Stimulated activated naive CD8-positive, alpha-beta T cell treated with anti-CD3 and anti-CD28 coated beads, Interleukin-15, amount 100 ng/mL, for 72 hours (primary cell): ENCODE measurements at regions not wholly inside any gene's neighbourhood (a gene's known extent, or its start where the extent isn't known, plus 50 kb on each side); places are given as distances from the start of the nearest gene placed in this dataset.
A peak's percentile ranks its signal among the peaks of the same experiment; 100 is the strongest.
"Not testable (repeated sequence)": the region's sequence is repeated elsewhere in the genome, so short reads cannot be mapped to it uniquely, and the experiment has no call there.

Experiments
- ATAC-seq: fragments of 150-1000 bp; cut with Tn5 transposase; 2 replicates; pipeline ENCODE4 v1.10.0; 2021; ENCODE audit warnings: mild to moderate bottlenecking, moderate library complexity
- DNase-seq, 2 donors: peaks; one replicate each; pipeline ENCODE4 v3.0.0; 2021 to 2022
- H3K27ac Mint-ChIP-seq, 2 donors: one replicate each; pipeline ENCODE4 v1.8.0; 2022; ENCODE audit warnings: mild to moderate bottlenecking in 2 of 2, mixed read lengths in 2 of 2, moderate library complexity in 2 of 2
- H3K27me3 Mint-ChIP-seq: one replicate; pipeline ENCODE4 v1.8.0; 2022; ENCODE audit warnings: mixed read lengths
- H3K4me1 Mint-ChIP-seq: one replicate; pipeline ENCODE4 v1.8.0; 2022; ENCODE audit warnings: mild to moderate bottlenecking, mixed read lengths
- H3K4me3 Mint-ChIP-seq, 2 donors: one replicate each; pipeline ENCODE4 v1.8.0; 2022; ENCODE audit warnings: mild to moderate bottlenecking in 2 of 2, mixed read lengths in 2 of 2, moderate library complexity in 1 of 2
- H3K9me3 Mint-ChIP-seq, 2 donors: one replicate each; pipeline ENCODE4 v1.8.0; 2022; ENCODE audit warnings: mixed read lengths in 2 of 2

GRCh38 chr9:75197561-75197960 lies 109.2 kb downstream of the OSTF1 start:
- ATAC-seq: no peak
- Mint-ChIP-seq H3K27ac (no peak overlapping the region), H3K4me3 (no peak overlapping the region), H3K4me1 (peaks cover 7% of the 10 kb centered on the region), H3K9me3 (no peaks in the 10 kb centered on the region), H3K27me3 (no peaks in the 10 kb centered on the region)
- no peak for DNase-seq

- H3K4me3 Mint-ChIP-seq: no peak overlapping the region
- no peak overlapping the region for H3K27ac Mint-ChIP-seq
- ATAC-seq (no peak), DNase-seq (no peak)
- H3K4me1 Mint-ChIP-seq: peaks cover 7% of the 10 kb centered on the region
- H3K27me3 Mint-ChIP-seq: no peaks in the 10 kb centered on the region
- H3K9me3 Mint-ChIP-seq: no peaks in the 10 kb centered on the region
Observed at GRCh38 chr9:75198436-75198835, 110.1 kb downstream of the OSTF1 start.

GRCh38 chr9:75200892-75201470 lies 112.7 kb downstream of the OSTF1 start:
- peaks cover 7% of the 10 kb centered on the region for H3K4me1 Mint-ChIP-seq
- no peaks in the 10 kb centered on the region for H3K9me3 Mint-ChIP-seq
- DNase-seq (peak in 1 of 2 donors; percentile 16), ATAC-seq (no peak)
- H3K27me3 Mint-ChIP-seq: no peaks in the 10 kb centered on the region
- H3K4me3 Mint-ChIP-seq: no peak overlapping the region
- peak overlapping the region in 1 of 2 donors; percentile 36 for H3K27ac Mint-ChIP-seq

- Mint-ChIP-seq H3K4me3 (no peak overlapping the region), H3K9me3 (no peaks in the 10 kb centered on the region), H3K4me1 (peaks cover 7% of the 10 kb centered on the region), H3K27me3 (no peaks in the 10 kb centered on the region), H3K27ac (no peak overlapping the region)
- DNase-seq (no peak), ATAC-seq (no peak)
Observed at GRCh38 chr9:75201480-75202209, 113.3 kb downstream of the OSTF1 start.

GRCh38 chr9:75207997-75208396 lies 119.7 kb downstream of the OSTF1 start:
- not testable (repeated sequence) for ATAC-seq, H3K27ac Mint-ChIP-seq, H3K27me3 Mint-ChIP-seq, DNase-seq, H3K9me3 Mint-ChIP-seq, H3K4me1 Mint-ChIP-seq, H3K4me3 Mint-ChIP-seq

- no peak for DNase-seq
- no peaks in the 10 kb centered on the region for H3K27me3 Mint-ChIP-seq
- no peak overlapping the region for H3K27ac Mint-ChIP-seq
- ATAC-seq: no peak
- H3K9me3 Mint-ChIP-seq: no peaks in the 10 kb centered on the region
- no peak overlapping the region for H3K4me3 Mint-ChIP-seq
- H3K4me1 Mint-ChIP-seq: no peaks in the 10 kb centered on the region
Observed at GRCh38 chr9:75210215-75210614, 121.9 kb downstream of the OSTF1 start.

- H3K27me3 Mint-ChIP-seq: no peaks in the 10 kb centered on the region
- H3K4me1 Mint-ChIP-seq: no peaks in the 10 kb centered on the region
- H3K9me3 Mint-ChIP-seq: no peaks in the 10 kb centered on the region
- ATAC-seq (no peak), DNase-seq (no peak)
- no peak overlapping the region for H3K27ac Mint-ChIP-seq
- H3K4me3 Mint-ChIP-seq: no peak overlapping the region
Observed at GRCh38 chr9:75213765-75214164, 125.5 kb downstream of the OSTF1 start.

GRCh38 chr9:75226403-75227139 lies 138.3 kb downstream of the OSTF1 start:
- ATAC-seq (no peak), DNase-seq (no peak)
- no peak overlapping the region for H3K4me3 Mint-ChIP-seq
- no peak overlapping the region for H3K27ac Mint-ChIP-seq
- H3K9me3 Mint-ChIP-seq: peaks cover 22 to 30% of the 10 kb centered on the region in 2 donors
- no peaks in the 10 kb centered on the region for H3K4me1 Mint-ChIP-seq
- H3K27me3 Mint-ChIP-seq: no peaks in the 10 kb centered on the region

- H3K27me3 Mint-ChIP-seq: no peaks in the 10 kb centered on the region
- no peak overlapping the region for H3K4me3 Mint-ChIP-seq
- peaks cover 15 to 30% of the 10 kb centered on the region in 2 donors for H3K9me3 Mint-ChIP-seq
- no peak overlapping the region for H3K27ac Mint-ChIP-seq
- ATAC-seq: no peak
- H3K4me1 Mint-ChIP-seq: no peaks in the 10 kb centered on the region
- DNase-seq: no peak
Observed at GRCh38 chr9:75228893-75229292, 140.6 kb downstream of the OSTF1 start.

GRCh38 chr9:75229605-75230332 lies 141.5 kb downstream of the OSTF1 start:
- DNase-seq: no peak
- Mint-ChIP-seq H3K4me1 (no peaks in the 10 kb centered on the region), H3K4me3 (no peak overlapping the region), H3K27ac (peak overlapping the region in 1 of 2 donors; percentile 22), H3K27me3 (no peaks in the 10 kb centered on the region), H3K9me3 (peaks cover 10 to 26% of the 10 kb centered on the region in 2 donors)
- ATAC-seq: no peak

- Mint-ChIP-seq H3K4me1 (no peaks in the 10 kb centered on the region), H3K27ac (no peak overlapping the region), H3K4me3 (no peak overlapping the region), H3K9me3 (peaks cover 7 to 19% of the 10 kb centered on the region in 2 donors), H3K27me3 (no peaks in the 10 kb centered on the region)
- DNase-seq (no peak), ATAC-seq (no peak)
Observed at GRCh38 chr9:75230469-75230868, 142.2 kb downstream of the OSTF1 start.

GRCh38 chr9:75231167-75231566 lies 142.9 kb downstream of the OSTF1 start:
- peaks cover 7 to 12% of the 10 kb centered on the region in 2 donors for H3K9me3 Mint-ChIP-seq
- no peaks in the 10 kb centered on the region for H3K4me1 Mint-ChIP-seq
- H3K27me3 Mint-ChIP-seq: no peaks in the 10 kb centered on the region
- DNase-seq (no peak), ATAC-seq (no peak)
- no peak overlapping the region for H3K27ac Mint-ChIP-seq
- no peak overlapping the region for H3K4me3 Mint-ChIP-seq

- DNase-seq (no peak), ATAC-seq (no peak)
- Mint-ChIP-seq H3K27ac (no peak overlapping the region), H3K9me3 (no peaks in the 10 kb centered on the region), H3K4me1 (no peaks in the 10 kb centered on the region), H3K27me3 (no peaks in the 10 kb centered on the region), H3K4me3 (no peak overlapping the region)
Observed at GRCh38 chr9:75233011-75233410, 144.7 kb downstream of the OSTF1 start.

GRCh38 chr9:75235632-75236031 lies 147.3 kb downstream of the OSTF1 start:
- H3K4me3 Mint-ChIP-seq: no peak overlapping the region
- no peaks in the 10 kb centered on the region for H3K27me3 Mint-ChIP-seq
- ATAC-seq (no peak), DNase-seq (no peak)
- H3K4me1 Mint-ChIP-seq: no peaks in the 10 kb centered on the region
- no peaks in the 10 kb centered on the region for H3K9me3 Mint-ChIP-seq
- no peak overlapping the region for H3K27ac Mint-ChIP-seq

- no peaks in the 10 kb centered on the region for H3K27me3 Mint-ChIP-seq
- no peak overlapping the region for H3K4me3 Mint-ChIP-seq
- no peak overlapping the region for H3K27ac Mint-ChIP-seq
- ATAC-seq (peak; percentile 94), DNase-seq (peak; percentile 28 to 40)
- no peaks in the 10 kb centered on the region for H3K9me3 Mint-ChIP-seq
- no peaks in the 10 kb centered on the region for H3K4me1 Mint-ChIP-seq
Observed at GRCh38 chr9:75238311-75238976, 150.1 kb downstream of the OSTF1 start.
